Spleen (tissue), 7 donors: ENCODE measurements at regions not wholly inside any gene's neighbourhood (a gene's known extent, or its start where the extent isn't known, plus 50 kb on each side); places are given as distances from the start of the nearest gene placed in this dataset.

ENCODE experiments used
- CTCF ChIP-seq, 11 experiments: fragments of 200-600 bp in 7 of 11; fragments of 450-650 bp in 4 of 11; sonication (generic) in 4 of 11; IDR thresholded peaks in 8 of 11; conservative IDR thresholded peaks in 3 of 11; 1 replicate in 7 of 11; 2 replicates in 4 of 11; pipeline versions ENCODE4 v1.4.0 to v1.8.0; 2016 to 2021; ENCODE audit warnings: antibody characterized with exemption in 11 of 11, inconsistent platforms in 4 of 11, mild to moderate bottlenecking in 1 of 11
- POLR2A ChIP-seq, 3 donors: fragments of 450-650 bp; IDR thresholded peaks; one replicate each; pipeline ENCODE4 v1.5.1; 2017; ENCODE audit warnings: antibody characterized with exemption in 3 of 3, mild to moderate bottlenecking in 1 of 3
- POLR2AphosphoS5 ChIP-seq, 3 donors: sonication (generic); formaldehyde crosslinking; IDR thresholded peaks; one replicate each; pipeline ENCODE4 v1.5.1; 2017; ENCODE audit warnings: antibody characterized with exemption in 3 of 3
- donor health status: DM: no; HTN: no; CAD: no; lungs with moderate emphysema.
- donor health status: DM: no; HTN: no; CAD: no.
- donor health status: DM: no; HTN: no; CAD: no.

- TF ChIP-seq POLR2A (IDR thresholded peaks at IDR 0.05) (no peak), CTCF (IDR thresholded peaks at IDR 0.05 in 8 of 11, conservative IDR thresholded peaks at IDR 0.05 in 3 of 11) (no peak), POLR2AphosphoS5 (IDR thresholded peaks at IDR 0.05) (no peak)
Observed at GRCh38 chr5:61719124-61719523, 387.1 kb downstream of the ZSWIM6 start.
